HL-60 (cell line): ENCODE measurements at regions not wholly inside any gene's neighbourhood (a gene's known extent, or its start where the extent isn't known, plus 50 kb on each side); places are given as distances from the start of the nearest gene placed in this dataset.

Experiments
- DNase-seq, 2 experiments: peaks; one replicate each; pipeline ENCODE4 v3.0.0-alpha.2; 2010 to 2020; ENCODE audit warnings: low read depth in 1 of 2, low spot score in 1 of 2
- H3K27ac ChIP-seq: fragments of 250-450 bp; sonication (Bioruptor Pico); replicated peaks from 2 replicates; pipeline ENCODE4 v1.5.1; 2020; ENCODE audit warnings: mild to moderate bottlenecking, moderate library complexity
- H3K27me3 ChIP-seq: fragments of 250-450 bp; sonication (Bioruptor Pico); 2 replicates; pipeline ENCODE4 v1.5.1; 2021; ENCODE audit warnings: mild to moderate bottlenecking, moderate library complexity; ENCODE audit not compliant: insufficient read depth, poor library complexity, severe bottlenecking
- H3K4me3 ChIP-seq: replicated peaks from 2 replicates; pipeline ENCODE4 v1.5.1; 2011; ENCODE audit warnings: mild to moderate bottlenecking, control low read depth, low read length; ENCODE audit not compliant: insufficient read depth
- CTCF ChIP-seq: IDR thresholded peaks from one replicate; pipeline ENCODE4 v1.5.1; 2011; ENCODE audit warnings: low read length, control low read depth, inconsistent platforms; ENCODE audit not compliant: insufficient read depth
- GABPA ChIP-seq: IDR thresholded peaks from 2 replicates; pipeline ENCODE4 v1.6.1; 2012; ENCODE audit warnings: low read depth
- POLR2AphosphoS5 ChIP-seq: IDR thresholded peaks from 2 replicates; pipeline ENCODE4 v1.6.1; 2012; ENCODE audit warnings: low read depth
- REST ChIP-seq: IDR thresholded peaks from 2 replicates; pipeline ENCODE4 v1.6.1; 2012; ENCODE audit warnings: low read depth; ENCODE audit not compliant: insufficient replicate concordance
- SPI1 ChIP-seq: IDR thresholded peaks from 2 replicates; pipeline ENCODE4 v1.6.1; 2012; ENCODE audit warnings: low read depth, mild to moderate bottlenecking, borderline replicate concordance

- no peak for TF ChIP-seq POLR2AphosphoS5
- no peak for TF ChIP-seq GABPA
- no peak for TF ChIP-seq CTCF
- TF ChIP-seq SPI1 = no peak
- TF ChIP-seq REST = no peak
- Histone ChIP-seq H3K27ac (no peak overlapping the region), H3K4me3 (no peak overlapping the region), H3K27me3 (no peaks in the 10 kb centered on the region)
- DNase-seq = no peak
Measured at GRCh38 chr13:47831265-47831664, 169.8 kb downstream of the SUCLA2 start.

GRCh38 chr13:47829690-47830089, 171.4 kb downstream of the SUCLA2 start:
- TF ChIP-seq REST (no peak), CTCF (no peak), POLR2AphosphoS5 (no peak), SPI1 (no peak)
- Histone ChIP-seq H3K27ac (no peak overlapping the region), H3K27me3 (no peaks in the 10 kb centered on the region), H3K4me3 (no peak overlapping the region)
- DNase-seq = no peak

GRCh38 chr13:47826471-47826870, 174.6 kb downstream of the SUCLA2 start:
- DNase-seq = no peak
- TF ChIP-seq SPI1 = no peak
- TF ChIP-seq POLR2AphosphoS5 = no peak
- TF ChIP-seq GABPA = no peak
- no peak for TF ChIP-seq REST
- H3K27ac ChIP-seq = no peak overlapping the region
- H3K4me3 ChIP-seq = no peak overlapping the region
- no peaks in the 10 kb centered on the region for H3K27me3 ChIP-seq

GRCh38 chr13:47822036-47822435, 179.0 kb downstream of the SUCLA2 start:
- no peak for DNase-seq
- H3K4me3 ChIP-seq = no peak overlapping the region
- no peaks in the 10 kb centered on the region for H3K27me3 ChIP-seq
- no peak for TF ChIP-seq REST
- no peak for TF ChIP-seq SPI1
- no peak for TF ChIP-seq POLR2AphosphoS5
- TF ChIP-seq CTCF = no peak
- TF ChIP-seq GABPA = no peak
- H3K27ac ChIP-seq = no peak overlapping the region
